ENCODE measurements at regions not wholly inside any gene's neighbourhood (a gene's known extent, or its start where the extent isn't known, plus 50 kb on each side); places are given as distances from the start of the nearest gene placed in this dataset.

DNA sequence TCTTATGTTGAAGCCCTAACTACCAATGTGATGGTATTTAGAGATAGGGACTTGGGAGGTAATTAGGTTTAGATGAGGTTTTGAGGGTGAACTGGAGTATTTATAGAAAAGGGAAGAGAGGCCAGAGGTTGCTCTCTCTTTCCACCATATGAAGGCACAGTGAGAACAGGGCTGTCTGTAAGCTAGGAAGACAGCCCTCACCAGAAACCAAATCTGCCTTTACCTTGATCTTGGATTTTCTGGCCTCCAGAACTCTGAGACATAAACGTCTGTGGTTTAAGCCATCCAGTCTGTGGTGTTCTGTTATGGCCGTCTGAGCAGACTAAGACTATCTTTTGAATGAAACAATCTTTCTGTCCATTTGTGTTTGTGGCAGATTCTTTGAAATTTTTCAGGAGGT, 223.7 kb downstream of the PDHA2 start:
- ChIA-PET POLR2A (ENCODE audit: low non-redundant PET) (no interaction called here), CTCF (no interaction called here)
- TF ChIP-seq, protein P1, sequence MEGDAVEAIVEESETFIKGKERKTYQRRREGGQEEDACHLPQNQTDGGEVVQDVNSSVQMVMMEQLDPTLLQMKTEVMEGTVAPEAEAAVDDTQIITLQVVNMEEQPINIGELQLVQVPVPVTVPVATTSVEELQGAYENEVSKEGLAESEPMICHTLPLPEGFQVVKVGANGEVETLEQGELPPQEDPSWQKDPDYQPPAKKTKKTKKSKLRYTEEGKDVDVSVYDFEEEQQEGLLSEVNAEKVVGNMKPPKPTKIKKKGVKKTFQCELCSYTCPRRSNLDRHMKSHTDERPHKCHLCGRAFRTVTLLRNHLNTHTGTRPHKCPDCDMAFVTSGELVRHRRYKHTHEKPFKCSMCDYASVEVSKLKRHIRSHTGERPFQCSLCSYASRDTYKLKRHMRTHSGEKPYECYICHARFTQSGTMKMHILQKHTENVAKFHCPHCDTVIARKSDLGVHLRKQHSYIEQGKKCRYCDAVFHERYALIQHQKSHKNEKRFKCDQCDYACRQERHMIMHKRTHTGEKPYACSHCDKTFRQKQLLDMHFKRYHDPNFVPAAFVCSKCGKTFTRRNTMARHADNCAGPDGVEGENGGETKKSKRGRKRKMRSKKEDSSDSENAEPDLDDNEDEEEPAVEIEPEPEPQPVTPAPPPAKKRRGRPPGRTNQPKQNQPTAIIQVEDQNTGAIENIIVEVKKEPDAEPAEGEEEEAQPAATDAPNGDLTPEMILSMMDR (conservative IDR thresholded peaks at IDR 0.05; ENCODE audit: low read depth): no peak
- no peak for DNase-seq (ENCODE audit: low spot score)
- H3K27ac ChIP-seq: no peak overlapping the region

DNA sequence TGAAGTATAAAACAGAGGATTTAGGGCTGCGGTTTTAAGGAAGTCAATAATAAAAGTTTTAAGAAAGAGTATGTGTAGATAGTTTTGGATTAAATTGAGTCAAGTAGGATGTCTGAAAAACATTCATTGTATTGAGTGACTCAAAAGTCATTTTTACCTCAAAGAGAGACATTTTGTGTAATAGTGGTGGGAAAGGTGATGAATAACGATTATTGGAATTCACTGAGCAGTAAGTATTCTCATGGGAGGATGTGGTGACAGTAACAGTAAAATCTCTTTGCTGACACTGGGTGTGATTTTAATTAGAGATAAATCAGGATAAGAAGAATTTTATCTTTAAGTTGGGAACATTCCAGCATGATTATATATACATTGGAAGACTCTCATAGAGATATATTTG, 233.6 kb downstream of the PDHA2 start:
- POLR2A ChIA-PET (ENCODE audit: low non-redundant PET): no interaction called here
- CTCF ChIA-PET: no interaction called here
- TF ChIP-seq, protein P1 (conservative IDR thresholded peaks at IDR 0.05; ENCODE audit: low read depth): no peak
- H3K27ac ChIP-seq: no peak overlapping the region
- no peak for DNase-seq (ENCODE audit: low spot score)

DNA sequence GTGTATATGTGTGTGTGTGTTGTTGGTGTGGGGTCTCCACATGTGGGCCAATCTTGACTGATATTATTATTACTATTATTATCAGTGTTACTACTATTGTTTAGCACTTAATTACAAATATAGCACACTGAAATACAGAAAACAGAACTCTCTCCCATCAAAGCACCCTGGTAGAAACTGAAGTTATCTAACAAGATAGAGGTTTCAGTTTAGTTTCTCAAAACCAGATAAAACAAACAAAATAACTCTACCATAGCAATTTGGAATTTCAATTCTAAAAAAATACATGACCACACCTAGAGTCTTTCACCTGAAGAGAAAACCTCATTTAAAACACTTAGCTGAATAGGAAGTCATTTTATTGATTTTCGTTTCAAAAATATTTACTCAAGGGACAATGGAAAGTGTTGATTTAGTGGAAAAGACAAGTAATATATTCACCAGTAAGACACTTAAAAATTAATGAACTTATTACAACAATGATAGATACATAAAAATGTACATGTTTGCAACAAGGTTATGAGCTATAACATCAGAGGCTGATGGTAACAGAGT, 252.3 kb downstream of the PDHA2 start:
- ChIA-PET CTCF (no interaction called here), POLR2A (ENCODE audit: low non-redundant PET) (no interaction called here)
- no peak for DNase-seq (ENCODE audit: low spot score)
- H3K27ac ChIP-seq: no peak overlapping the region
- TF ChIP-seq, protein P1 (conservative IDR thresholded peaks at IDR 0.05; ENCODE audit: low read depth): no peak

DNA sequence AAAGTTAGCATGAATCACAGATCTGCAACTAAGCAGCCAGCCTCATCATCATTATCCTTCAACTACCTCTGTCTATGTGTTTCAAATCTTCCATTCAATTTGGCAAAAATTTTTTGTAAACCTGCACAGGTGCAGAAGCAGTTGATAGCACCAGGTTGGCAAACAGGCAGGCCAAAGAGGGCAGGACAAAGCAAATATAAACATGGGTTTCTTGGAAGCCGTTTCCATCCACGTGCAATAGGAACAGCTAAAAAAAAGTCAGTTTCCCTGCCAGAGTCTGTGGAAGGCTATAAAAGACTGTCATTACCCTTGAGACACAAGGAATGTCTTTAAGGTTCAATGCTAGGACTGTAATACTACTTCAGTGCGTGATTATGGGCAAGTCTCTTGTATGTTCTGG, 253.2 kb downstream of the PDHA2 start:
- TF ChIP-seq, protein P1 (conservative IDR thresholded peaks at IDR 0.05; ENCODE audit: low read depth): no peak
- POLR2A ChIA-PET (ENCODE audit: low non-redundant PET): no interaction called here
- no peak overlapping the region for H3K27ac ChIP-seq
- CTCF ChIA-PET: interaction anchor here (0.7 kb wide), 1 partner anchor 302 kb away, joined by 3 read pairs; no protein-coding TSS in a partner anchor
- DNase-seq (ENCODE audit: low spot score): no peak

DNA sequence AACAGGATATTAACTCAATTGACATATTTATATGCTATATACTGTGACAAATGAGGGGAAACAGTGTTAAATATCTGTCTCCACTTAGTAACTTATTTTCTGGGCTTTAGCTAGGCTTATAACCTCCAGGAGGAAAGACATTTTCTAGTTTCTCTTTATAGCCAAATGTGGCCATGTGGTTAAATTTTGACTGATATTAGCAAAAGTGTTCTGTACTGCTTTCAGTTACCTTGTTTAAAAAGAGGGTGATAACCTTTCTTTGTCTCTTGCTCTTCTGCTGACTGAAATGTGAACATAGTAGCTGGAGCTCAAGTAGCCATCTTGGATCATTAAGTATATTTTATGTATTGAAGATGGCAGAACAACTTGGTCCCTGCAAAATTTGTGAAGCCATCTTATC, 253.7 kb downstream of the PDHA2 start:
- CTCF ChIA-PET: interaction anchor here (0.5 to 0.7 kb wide), 2 partner anchors 302 to 573 kb away, joined by 3 to 6 read pairs; no protein-coding TSS in a partner anchor
- no peak overlapping the region for H3K27ac ChIP-seq
- no peak for DNase-seq (ENCODE audit: low spot score)
- POLR2A ChIA-PET (ENCODE audit: low non-redundant PET): no interaction called here
- TF ChIP-seq, protein P1 (conservative IDR thresholded peaks at IDR 0.05; ENCODE audit: low read depth): no peak

DNA sequence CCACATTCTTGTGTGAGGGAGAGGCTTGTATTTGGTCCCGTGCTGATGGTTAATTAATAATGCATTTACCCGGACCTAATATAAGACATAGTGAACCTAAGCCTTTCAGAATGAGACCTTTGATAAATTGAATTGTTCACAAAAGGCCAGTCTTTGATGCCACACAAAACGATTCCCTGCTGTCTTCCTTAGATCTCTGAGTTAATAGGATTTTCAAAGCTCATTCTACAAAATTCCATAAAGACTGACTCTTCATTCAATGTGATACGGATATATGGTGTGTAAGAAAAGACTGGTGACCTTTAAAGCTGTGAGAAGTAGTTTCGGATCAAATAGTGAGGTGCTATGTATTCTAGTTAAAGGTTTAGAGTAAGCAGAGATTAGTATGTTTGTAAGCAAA, 254.3 kb downstream of the PDHA2 start:
- POLR2A ChIA-PET (ENCODE audit: low non-redundant PET): no interaction called here
- TF ChIP-seq, protein P1 (conservative IDR thresholded peaks at IDR 0.05; ENCODE audit: low read depth): no peak
- H3K27ac ChIP-seq: no peak overlapping the region
- CTCF ChIA-PET: no interaction called here
- no peak for DNase-seq (ENCODE audit: low spot score)
